Left colon (tissue), 2 donors: ENCODE measurements at regions not wholly inside any gene's neighbourhood (a gene's known extent, or its start where the extent isn't known, plus 50 kb on each side); places are given as distances from the start of the nearest gene placed in this dataset.
"Not testable (repeated sequence)": the region's sequence is repeated elsewhere in the genome, so short reads cannot be mapped to it uniquely, and the experiment has no call there.

ENCODE experiments used
- ATAC-seq: fragments of 200-7000 bp; cut with Tn5 transposase; one replicate; pipeline ENCODE4 v1.9.1; 2020; ENCODE audit warnings: mild to moderate bottlenecking, moderate library complexity
- DNase-seq, 2 donors: peaks; one replicate each; pipeline ENCODE4 v3.0.0-alpha.2; 2020
- intact Hi-C, 2 donors: fragments of 100-400 bp; cut with DNase I in 1 of 2; cut with micrococcal nuclease in 1 of 2; formaldehyde crosslinking; loops; one replicate each; pipeline versions ENCODE4 v1.11.2 to v1.14.0; 2022; cut with DNase I, micrococcal nuclease
- donor health status: DM: no; HTN: no; CAD: no.
- donor health status: DM: yes; HTN: yes; CAD: no.

DNA sequence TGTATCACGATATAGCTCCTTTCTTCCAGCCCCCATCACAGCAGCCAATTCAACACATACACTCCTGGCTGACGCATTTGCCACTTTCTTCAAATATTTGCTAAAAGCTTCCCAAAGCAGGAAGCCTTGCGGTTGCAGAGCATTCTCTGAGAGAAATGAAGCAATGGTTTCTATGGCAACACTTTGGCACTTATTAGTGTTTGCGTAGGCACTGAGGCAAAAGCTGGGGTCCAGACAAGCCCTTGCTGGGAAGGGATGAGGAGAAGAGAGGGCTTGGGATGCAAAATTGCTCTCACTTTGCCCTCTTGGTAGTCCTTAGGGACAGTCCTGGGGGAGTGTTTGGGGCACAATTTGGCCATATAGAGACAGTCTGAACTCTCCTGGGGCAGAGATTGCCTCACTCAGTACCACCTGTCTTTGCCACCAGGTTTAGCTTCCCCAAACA is 55.0 kb upstream of the PAK3 start:
- DNase-seq (no peak), ATAC-seq (no peak)
- intact Hi-C loops: no loop called here

DNA sequence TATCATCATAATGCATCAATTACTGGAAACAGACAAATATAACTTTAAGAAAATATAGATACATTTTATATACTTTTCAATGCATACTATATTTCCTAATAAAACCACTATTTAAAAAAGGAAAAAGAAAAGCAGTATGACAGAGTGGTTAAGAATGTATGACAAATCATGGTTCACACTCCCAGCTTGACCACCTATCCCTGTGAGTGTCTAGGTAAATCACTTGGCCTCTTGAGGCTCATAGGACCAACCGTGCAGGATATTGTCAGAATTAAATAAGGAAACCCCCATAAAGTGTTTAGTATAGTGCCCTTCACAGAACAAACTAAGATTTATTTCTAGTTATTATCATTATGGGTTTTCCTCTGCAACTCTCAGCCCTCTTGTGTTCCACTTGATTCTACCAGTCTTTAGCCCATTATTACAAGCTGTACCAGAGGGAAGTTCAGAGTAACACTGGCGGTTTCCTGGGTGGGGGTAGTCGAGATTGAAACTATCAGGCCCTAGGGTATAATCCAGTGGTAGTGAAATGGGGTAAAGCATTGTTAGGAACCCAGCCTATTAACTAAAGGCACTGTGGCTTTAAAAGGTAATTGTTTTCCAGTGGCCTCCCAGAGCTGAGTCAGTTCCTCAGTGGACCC is 55.5 kb upstream of the PAK3 start:
- DNase-seq (no peak), ATAC-seq (no peak)
- intact Hi-C loops: no loop called here

DNA sequence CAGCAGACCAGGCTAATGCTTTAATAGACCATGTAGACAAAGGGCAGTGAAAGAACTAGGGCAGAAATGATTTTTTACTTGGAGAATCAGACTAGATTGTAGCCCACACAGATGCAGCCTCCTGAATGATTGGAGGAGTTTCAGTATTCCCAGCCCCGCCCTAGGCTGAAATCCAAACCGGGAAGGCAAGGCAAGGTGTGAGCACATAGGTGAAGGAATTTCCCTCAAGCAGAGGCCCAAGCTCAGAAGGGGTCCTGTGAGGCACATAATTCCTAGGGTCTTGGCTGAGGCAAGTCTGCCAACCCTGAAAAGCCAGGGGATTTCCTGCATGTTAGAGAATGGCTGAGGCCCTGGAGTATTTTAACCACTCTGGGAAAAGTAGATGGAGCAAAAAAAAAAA is 56.4 kb upstream of the PAK3 start:
- intact Hi-C loops: no loop called here
- no peak for ATAC-seq
- DNase-seq: no peak

DNA sequence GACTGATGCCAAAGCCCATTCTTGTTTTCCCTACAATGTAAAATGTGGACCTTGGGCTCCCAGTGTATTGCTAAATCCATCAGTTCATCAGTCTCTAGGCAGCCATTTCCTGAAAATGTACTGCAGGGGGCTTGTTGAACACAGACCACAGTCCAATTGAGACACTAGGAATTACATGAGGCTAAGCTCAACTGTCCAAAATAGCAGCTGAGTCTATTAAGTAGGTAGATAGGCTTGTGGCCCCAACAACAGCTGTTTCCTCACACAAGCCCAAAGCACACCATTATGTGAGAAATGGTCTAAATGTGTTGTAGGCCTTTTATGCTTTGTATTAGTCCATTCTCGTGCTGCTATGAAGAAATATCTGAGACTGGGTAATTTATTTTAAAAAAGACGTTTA is 60.0 kb upstream of the PAK3 start:
- DNase-seq (no peak), ATAC-seq (no peak)
- intact Hi-C loops: no loop called here

DNA sequence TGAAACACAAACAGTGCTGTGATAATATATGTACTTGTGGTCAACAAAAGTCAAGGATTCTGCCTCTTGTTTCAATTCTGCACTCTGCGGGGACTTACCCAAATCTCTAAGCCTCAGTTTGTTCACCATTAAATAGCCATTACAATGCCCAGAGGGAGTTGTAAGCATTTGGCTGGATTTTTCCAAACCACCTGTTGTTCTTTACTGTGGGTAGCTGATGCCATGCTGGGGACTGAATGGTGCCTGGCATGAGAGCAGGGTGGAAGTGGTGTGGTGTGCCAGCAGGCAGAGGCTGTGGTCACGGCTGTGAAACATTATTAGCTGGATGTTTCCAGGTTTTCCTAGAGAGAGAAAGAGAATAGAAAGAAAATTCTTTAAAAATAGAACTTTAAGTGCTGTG is 60.7 kb upstream of the PAK3 start:
- no peak for ATAC-seq
- intact Hi-C loops: no loop called here
- no peak for DNase-seq

DNA sequence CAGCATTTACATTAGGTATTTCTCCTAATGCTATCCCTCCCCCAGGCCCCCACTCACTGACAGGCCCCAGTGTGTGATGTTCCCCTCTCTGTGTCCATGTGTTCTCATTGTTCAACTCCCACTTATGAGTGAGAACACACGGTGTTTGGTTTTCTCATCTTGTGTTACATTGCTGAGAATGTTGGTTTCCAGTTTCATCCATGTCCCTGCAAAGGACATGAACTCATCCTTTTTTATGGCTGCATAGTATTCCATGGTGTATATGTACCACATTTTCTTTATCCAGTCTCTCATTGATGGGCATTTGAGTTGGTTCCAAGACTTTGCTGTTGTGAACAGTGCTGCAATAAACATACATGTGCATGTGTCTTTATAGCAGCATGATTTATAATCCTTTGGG is 73.0 kb upstream of the PAK3 start:
- intact Hi-C loops, ATAC-seq, DNase-seq: not testable (repeated sequence)

DNA sequence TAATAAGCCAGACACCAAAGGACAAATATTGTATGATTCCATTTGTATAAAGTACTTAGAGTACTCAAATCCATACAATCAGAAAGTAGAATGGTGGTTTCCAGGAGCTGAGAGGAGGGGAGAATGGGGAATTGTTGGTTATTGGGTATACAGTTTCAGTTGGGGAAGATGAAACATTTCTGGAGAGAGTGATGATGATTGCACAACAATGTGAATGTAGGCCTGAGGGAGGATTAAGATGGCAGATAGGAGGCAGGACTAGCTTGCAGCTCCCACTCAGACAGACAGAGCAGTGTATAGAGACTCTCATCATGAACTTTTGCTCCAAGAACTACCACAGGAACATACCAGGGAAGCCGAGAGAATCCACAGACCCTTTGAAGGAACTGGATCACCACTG is 75.7 kb upstream of the PAK3 start:
- no peak for ATAC-seq
- intact Hi-C loops: no loop called here
- DNase-seq: no peak

DNA sequence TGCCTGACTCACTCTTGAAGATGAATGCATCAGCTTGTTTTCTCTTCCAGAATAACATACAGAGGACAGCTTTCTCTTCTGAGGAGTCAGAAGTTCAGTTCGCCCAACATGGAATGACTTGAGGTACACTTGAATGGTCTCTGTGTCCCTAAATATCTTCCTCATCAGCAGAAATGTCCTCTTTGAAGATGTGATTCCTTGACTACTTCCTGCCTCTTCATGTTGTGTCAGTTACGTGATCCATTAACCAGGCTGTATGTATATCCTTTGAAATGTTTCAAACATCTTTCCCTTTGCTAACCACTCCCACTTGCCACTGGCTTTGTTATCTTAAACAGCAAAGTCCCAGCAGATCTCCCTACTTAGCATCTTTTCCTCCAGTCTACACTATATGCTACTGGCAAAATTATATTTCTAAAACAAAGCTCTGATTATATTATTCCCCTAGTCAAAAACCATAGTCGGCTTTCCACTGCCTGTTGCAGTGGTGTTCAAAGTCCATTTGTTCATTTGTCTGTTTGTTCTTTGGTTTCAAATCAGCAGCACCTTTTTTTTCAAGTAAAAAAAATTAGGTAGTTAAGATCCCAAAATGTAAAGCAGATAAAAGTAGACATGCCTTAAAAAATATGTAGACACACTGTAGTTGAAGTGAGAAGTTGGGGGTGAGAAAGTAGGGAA is 82.1 kb upstream of the PAK3 start:
- intact Hi-C loops: no loop called here
- DNase-seq: no peak

DNA sequence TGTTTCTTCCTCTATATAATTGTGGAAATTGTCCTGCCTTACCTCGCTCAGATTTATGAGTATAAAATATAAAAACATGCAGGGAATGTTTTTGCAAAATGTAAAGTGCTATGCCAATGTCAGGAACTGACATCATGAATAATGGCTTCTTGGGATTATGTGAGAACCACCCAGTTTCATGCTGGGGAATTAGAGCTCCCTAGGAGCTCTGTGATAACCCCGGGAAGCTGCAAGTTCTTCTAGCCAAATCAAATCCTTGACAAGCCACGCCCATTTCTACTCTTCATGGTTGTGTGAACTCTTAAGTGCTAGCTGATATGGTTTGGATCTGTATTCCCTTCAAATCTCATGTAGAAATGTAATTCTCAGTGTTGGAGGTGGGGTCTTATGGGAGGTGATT is 85.9 kb upstream of the PAK3 start:
- DNase-seq: no peak
- intact Hi-C loops: no loop called here
- no peak for ATAC-seq

More for the DNA sequence above, 82.1 kb upstream of the PAK3 start:
- ATAC-seq: no peak

DNA sequence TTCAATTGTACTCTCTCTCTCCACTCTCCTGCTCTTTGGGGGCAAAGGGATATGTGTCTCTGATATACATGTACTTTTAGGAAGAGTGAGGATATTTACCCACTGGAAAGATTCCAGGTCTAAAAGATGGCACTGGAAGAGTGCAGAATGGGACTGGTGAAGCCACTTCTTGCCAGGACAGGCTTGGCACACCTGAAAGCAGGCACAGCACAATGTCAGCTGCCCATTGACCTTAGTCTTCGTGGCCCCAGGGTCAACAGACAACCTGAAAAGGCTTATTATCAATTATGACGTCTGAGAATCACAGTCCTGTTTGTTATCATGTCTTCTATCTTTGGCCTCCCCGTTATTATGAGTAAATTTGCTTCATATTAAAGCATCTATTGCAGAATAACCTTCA is 86.7 kb upstream of the PAK3 start:
- no peak for ATAC-seq
- DNase-seq: no peak
- intact Hi-C loops: no loop called here

DNA sequence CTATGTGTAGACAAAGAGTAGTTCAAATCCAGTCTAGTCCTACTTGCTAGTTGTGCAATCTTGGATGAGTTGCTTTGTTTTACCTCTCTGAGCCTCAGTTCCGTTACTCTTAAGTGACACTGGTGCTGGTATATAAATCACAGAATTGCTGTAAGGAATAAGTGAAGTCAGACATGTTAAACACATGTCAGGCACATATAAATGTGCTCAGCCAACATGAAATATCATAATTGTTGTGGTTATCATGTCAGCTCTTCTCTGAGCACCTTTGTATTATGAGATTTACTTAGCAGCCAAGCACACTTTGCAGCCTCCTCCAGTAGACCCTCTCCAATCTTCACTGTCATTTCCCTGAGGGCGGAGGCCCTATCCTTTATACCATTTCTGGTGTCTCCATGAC is 87.9 kb upstream of the PAK3 start:
- ATAC-seq (no peak), DNase-seq (no peak)
- intact Hi-C loops: no loop called here

DNA sequence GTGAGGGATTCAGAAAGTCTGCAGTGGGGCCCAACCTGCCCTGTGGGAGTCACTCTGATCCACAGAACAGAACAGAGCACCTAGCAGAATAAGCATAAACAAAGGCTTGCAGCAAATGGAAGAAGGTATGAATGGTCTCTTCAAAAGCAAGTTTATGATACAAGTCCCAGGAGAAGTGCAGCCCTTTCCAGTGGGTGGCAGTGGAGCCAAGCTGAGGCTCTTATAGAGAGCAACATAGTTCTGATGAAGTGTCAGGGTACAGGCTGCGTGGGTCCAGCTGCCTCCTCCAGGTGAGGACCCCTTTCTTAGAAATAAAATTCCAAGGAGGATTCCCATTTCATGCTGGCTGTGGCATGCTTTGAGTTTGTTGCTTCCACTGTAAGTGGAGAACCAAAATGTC is 88.8 kb upstream of the PAK3 start:
- ATAC-seq: no peak
- DNase-seq: no peak
- intact Hi-C loops: no loop called here

DNA sequence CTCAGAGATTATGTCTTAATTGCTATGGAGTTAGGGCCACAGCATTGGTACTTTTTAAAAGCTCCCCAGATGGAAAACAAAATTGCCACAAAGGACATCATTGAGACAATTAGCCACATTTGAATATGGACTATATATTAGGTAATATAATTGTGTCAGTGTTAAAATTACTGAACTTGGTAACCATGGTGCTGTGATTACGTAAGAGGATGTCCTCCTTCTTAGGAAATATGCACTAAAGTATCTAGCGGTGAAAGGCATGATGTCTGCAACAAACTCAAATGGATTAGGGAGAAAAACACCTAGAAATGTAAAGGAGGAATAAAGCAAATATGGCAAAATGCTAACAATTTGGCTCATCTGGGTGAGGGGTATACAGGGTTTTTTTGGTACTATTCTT is 89.9 kb upstream of the PAK3 start:
- no peak for DNase-seq
- intact Hi-C loops: no loop called here

DNA sequence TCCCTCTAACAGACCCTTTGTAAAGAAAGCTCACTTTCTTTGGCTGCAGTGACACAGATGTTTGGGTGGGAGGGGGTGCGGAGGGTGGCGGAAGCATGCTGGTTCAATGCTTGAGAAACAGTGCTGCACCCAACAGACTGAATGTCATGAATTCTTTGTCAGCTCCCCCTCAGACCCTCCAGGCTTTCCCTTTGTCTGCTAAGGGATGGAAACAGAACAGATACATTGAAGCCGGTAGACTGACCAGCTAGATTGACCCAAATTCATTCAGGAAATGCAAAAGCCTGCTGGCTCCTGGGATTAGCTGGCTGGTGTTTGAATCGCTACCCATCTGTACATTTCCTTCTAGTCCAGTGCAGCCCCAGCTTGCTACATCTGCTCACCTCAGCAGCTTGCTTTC is 90.8 kb upstream of the PAK3 start:
- DNase-seq (no peak), ATAC-seq (no peak)
- intact Hi-C loops: no loop called here

More for the DNA sequence above, 89.9 kb upstream of the PAK3 start:
- ATAC-seq: no peak

DNA sequence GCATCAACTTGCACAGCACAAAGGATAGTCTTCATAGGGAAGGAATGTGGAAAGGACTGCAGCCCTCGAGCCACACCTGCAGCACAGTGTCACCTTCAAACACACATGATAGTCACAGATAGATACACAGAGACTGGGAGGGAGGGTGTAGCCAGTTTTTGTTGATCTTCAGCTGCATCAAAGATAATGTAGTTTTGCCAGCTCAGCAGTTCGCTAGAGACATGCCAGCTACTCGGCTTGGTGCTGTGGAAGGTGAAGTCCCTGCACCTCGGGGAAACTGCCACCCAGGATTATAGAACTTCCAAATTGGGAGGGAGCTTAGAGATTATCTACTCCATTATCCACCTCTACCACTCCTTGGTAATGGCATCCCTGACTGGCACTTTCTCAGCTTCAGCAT is 92.9 kb upstream of the PAK3 start:
- intact Hi-C loops: no loop called here
- no peak for ATAC-seq
- no peak for DNase-seq

DNA sequence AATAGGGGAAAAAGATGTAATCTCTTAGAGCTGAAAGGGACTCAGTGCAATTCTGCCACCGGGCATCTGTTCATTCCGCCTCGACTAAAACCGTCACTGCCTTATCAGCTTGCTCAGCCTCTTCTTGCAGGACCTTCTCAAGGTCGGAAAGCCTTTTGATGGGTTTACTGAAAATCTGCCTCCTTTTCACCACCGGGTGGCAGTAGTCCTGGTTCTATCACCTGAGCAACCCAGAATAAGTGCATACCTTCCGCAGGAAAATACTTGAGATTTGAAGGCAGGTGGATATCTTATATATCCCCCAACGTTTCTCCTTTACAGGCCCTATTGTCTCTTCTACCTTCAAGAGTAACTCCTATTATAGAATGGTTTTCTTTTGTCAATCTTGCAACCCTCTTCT is 103.4 kb upstream of the PAK3 start:
- ATAC-seq (peak; percentile 52), DNase-seq (peak in 1 of 2 donors; percentile 23)
- intact Hi-C loops: no loop called here

DNA sequence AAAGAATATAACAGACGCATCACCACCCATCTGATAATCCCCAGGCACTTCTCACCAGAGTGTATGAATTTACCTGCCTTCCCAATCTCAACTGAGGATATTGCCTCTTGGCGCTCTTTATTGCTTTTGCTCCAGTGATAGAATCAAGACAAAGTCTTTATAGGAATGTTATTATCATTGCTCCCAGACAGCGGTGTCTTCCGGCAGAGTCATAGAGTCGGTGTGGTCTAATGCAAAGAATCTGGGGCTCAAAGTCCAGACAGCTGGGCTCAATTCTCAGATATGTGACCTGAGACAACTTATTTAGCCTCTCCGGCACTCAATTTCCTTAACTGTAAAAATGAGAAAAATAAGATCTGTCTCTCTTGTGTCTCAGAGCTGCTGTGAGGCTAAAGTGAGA is 106.1 kb upstream of the PAK3 start:
- ATAC-seq: peak; percentile 88
- intact Hi-C loops: no loop called here
- DNase-seq: no peak

DNA sequence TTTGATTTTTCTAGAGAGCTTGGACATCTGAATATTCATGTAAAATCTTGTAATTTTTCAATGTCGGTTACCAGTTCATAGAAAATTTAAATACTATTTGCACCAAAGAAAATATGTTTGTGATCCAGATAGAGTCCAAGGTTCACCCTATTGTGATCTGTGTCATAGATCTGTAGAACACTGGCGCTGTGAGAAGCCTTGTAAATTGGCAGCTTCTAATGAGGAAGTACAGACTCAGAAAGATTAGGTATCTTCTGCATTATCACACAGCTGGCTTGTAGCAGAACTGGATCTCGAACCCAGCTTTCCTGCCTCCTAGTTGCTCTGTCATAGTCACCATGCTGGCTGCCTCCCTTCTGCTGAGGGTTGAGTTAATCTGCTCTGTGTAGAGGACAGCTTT is 106.5 kb upstream of the PAK3 start:
- DNase-seq (no peak), ATAC-seq (peak; percentile 82)
- intact Hi-C loops: no loop called here

DNA sequence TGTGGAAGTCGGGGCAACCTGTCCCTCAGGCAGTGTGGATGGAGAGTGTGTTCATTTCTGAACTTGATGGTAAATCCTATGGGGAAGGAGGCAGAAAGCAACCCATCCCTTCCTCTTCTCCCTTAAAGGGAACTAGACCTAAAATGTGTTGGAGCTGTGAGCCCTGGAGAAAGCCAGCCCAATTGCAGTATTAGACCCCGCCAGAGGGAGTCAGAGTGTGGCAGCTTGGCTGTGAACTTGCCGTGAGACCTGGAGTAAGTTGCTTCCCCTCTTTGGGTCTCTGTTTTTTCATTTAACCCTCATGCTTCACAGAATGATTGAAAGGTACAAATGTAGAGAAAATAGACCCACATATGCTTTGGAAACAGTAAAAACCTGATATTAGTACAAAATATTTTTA is 108.7 kb upstream of the PAK3 start:
- no peak for ATAC-seq
- intact Hi-C loops: no loop called here

DNA sequence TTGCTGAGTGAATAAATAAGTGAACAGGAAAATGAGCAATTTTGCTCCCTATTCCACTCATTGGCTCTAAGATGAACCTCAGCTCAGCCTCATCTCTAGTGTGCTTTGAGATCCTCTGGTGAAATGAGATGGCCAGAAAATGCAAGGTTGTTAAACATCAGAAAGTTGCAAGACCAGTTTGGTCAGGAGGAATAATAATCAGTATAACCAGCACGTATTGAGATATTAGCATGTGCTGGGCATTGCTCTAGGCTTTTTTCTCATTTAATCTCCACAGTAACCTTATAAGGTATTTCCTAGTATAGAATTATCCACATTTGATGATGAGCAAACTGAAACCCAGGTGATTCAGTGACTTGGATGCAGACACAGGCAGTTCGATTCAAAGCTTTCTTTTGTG is 110.5 kb upstream of the PAK3 start:
- DNase-seq (no peak), ATAC-seq (no peak)
- intact Hi-C loops: no loop called here

More for the DNA sequence above, 108.7 kb upstream of the PAK3 start:
- no peak for DNase-seq

DNA sequence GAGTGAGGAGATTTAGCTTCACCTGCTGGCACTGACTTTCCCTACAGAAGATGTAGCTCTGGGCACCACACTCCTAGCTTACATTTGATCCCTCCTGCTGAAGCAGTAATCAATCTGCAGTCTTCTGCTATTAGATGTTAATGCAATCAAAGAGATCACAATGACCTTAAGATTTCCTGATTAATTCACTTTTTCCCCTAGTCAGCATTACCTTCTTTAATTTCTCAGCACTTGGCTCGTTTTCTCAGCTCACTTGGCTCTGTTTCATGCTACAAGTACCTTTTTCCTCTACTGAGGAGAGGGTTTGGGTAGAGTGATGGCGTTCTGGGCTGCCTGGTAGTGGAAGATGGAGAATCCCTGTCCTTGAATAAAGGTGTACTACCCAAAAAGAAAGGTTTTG is 113.0 kb upstream of the PAK3 start:
- no peak for DNase-seq
- intact Hi-C loops: no loop called here
- no peak for ATAC-seq
